SK-MEL-5 (cell line): ENCODE measurements at regions not wholly inside any gene's neighbourhood (a gene's known extent, or its start where the extent isn't known, plus 50 kb on each side); places are given as distances from the start of the nearest gene placed in this dataset.
A peak's percentile ranks its signal among the peaks of the same experiment; 100 is the strongest.

Source experiments
- DNase-seq: peaks from one replicate; pipeline ENCODE4 v3.0.0-alpha.2; 2016; ENCODE audit warnings: low read depth, low spot score
- in situ Hi-C: cut with HindIII; loops from 2 replicates; pipeline ENCODE4 v1.10.0; 2016; ENCODE audit warnings: low sequenced_read_pairs, high pct_unique_total_duplicates, low pct_unique_long_range_greater_than_20kb

DNA sequence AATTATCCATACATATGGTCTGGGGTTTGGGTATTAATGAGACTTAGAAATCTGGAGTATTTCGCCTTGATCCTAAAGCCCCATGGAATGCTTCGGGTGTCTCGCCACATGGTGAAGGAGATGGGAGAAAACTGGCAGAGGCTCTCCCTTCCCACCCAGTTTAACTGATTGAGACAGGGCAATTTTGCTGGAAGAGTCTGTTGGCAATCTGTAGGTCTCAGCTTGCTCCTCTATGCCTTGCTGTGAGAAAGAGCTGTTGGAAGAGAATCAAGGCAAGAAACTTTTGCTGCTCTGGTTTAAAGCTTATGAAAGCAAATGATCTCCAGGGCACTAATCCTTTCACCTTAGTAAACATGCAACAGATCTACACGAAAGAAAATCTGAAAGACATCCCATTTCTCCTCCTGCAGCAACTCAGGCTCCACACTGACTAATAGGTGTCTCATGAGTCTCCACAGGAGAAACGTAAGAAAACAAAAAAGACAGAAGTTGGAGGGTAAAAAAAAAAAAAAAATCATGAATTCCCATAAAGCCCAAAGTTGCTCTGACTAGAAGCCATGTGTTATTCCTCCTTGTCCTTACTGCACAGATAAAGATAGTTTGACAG is 369.9 kb downstream of the EFNA5 start:
- in situ Hi-C loops: no loop called here
- DNase-seq: no peak

DNA sequence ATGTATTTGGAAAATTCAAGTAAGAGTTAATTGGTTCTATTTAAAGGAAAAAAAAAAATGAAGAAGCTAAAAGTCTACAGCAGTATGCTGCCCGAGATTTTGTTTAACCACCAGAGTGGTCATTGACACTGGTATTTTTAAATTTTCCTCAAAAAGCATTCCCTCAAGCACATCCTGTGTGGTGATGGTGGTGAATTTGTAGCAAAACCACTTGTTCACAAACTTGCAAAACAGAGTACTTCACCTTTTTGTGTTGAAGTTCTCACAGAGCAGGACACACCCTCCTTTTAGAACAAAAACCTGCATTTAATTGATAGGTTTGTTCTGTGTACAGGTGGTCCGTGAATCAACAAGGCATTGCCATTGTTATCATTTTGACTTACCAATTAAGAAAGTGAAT is 374.2 kb downstream of the EFNA5 start:
- in situ Hi-C loops: no loop called here
- no peak for DNase-seq

DNA sequence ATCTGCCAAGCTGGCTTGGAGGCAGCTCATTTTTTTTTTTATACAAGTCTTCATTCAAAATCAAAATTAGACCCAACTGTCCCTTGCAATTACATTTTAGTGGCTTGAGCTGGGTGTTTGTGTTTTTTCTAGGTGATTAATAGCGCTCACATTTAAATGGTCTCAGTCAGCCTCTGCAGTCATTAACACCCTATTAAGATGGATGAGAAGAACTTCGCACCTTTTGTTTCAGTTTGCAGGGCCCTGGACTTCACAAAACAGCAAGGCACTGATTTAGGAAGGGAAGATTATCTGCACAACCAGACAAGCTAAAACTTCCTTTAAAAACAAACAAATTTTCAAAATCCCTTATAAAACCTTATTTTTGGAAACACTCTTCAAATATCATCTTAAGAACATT is 374.8 kb downstream of the EFNA5 start:
- in situ Hi-C loops: no loop called here
- DNase-seq: no peak

DNA sequence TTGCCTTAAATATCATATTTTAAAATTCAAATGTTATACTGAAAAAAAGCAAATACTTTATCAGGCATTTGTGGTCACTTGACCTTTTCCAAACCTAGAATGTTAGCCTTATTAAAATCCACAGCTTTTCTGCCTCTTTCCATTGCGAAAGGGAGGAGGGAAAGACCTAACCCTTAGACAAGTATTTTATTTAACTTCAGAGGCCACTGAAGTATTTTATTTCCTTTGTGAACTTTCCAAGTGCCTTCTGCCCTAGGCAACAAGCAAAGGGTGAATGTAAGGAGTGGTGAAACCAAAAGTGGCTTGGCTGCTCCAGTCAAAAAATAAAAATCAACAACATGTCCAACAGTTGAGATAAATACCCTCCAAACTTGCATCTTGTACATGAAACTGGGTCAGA is 376.1 kb downstream of the EFNA5 start:
- in situ Hi-C loops: no loop called here
- peak; percentile 41 for DNase-seq

DNA sequence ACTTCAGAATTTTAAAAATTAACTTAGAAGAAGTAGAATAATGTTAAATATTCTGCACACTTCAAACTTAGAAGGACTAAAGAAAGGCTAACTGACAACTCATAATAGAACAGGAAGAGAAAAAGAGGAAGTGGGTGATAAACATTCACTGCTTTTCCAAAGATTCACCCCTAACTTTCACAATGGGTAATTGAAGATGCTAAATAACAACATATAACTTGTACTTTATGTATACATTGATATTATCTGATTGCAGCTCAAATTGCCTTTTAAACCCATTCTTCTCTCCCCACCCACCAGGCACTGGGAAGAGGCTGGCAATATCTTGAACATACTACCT is 376.6 kb downstream of the EFNA5 start:
- no peak for DNase-seq
- in situ Hi-C loops: no loop called here

DNA sequence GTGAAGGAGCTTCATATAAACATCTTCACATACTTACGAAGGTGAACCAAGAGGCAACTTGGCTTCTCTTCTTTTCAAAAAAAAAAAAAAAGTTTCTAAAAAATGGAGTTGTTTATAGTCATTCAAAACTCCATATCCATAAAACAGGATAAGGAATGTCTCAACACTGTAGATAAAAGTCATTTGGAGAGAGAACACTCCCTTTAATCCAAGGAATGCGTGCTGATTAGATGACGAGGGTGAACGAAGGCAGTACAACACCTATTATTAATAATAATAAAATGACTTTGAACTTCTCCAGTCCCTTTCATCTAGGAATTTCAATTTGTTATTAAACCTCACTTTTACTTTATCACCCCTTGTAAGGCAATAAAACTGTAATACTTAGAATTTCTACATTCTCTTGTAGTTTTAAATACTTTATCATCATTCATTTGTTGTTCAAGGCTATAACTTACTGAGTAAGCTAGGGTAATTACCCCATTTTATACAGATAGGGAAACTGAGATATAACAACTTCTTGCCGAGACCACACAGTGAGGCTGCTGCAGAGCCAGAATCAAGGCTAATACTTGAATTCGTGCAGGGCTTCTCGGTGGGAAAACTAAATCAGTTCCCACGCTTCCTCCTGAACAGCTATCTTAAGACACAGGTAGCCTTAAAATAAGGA is 377.1 kb downstream of the EFNA5 start:
- in situ Hi-C loops: no loop called here

DNA sequence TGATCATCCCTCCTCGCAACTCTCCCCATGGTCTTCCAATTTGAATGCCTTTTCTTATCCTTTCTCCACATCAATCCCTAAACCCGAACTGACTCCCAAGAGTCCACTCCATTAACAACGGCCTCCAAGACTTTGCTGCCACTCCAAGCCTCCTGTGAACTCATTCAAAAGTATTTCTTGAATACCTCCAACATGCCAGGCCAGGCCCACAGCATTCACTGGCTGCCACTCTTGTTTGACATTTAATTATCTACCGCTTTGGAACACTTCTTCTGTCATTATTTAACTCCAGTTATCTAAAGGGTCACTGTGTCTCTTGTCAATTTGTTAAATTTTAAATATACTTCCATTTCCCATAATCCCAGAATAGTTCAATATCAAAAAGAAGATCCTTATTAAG is 378.9 kb downstream of the EFNA5 start:
- in situ Hi-C loops: no loop called here
- no peak for DNase-seq

More for the DNA sequence above, 377.1 kb downstream of the EFNA5 start:
- no peak for DNase-seq

DNA sequence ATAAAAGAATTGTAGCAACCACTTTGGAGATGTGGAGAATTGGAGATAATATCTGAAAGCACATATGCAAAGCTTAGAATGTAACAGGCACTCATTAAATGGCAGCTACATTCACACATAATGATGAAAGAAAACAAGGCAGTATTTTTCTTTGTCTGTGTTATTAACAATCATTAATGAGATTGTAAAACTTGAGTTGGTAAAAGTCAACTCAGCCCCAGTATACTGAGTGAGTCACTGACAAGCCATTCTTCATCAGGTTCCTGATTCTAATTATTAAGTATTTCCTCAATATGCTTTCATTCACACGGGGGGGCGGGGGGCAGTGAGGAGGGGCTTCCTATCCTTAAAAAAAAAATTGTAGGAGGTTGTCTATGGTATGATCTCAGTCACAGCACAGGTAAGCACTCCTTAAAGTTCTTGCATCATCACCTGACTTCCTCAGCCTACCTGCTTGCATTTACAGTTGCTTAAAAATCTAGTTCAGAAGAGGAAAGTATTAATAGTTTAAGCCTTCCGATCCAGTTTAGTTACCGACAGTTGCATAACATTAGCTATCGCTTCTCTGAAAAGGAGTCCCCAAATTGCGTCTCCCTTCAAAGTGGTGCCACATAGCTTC is 379.8 kb downstream of the EFNA5 start:
- no peak for DNase-seq
- in situ Hi-C loops: no loop called here

DNA sequence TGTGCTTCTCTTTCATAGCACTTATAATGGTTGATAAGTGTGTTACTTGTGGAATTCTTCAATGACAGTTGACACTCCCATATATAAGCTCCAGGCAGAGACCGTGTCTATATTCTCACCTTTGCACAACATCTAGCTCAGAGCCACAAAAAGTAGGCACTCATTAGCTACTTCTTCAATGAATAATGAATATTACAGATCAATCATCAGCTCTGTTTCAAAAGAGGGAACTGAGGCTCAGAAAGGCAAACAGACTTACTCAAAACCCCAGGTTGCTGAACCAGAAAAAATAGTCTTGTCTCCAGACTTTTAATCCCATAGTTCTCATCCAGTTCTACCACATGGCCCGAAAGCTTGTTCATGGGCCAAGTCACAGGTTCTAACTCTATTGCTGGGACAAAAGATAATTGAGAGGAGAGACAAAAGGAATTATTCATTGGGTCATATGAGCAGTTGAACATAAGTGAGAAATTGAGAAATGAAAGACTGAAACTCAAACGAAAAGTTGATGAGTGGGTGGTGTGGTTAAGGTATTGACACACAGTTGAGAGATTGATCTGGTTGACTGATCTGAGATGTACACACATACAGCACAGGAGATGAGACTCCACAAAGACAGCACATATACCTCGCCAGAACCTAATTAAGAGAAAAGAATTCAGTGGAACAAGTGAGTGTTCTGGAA is 381.6 kb downstream of the EFNA5 start:
- DNase-seq: peak; percentile 84
- in situ Hi-C loops: no loop called here

DNA sequence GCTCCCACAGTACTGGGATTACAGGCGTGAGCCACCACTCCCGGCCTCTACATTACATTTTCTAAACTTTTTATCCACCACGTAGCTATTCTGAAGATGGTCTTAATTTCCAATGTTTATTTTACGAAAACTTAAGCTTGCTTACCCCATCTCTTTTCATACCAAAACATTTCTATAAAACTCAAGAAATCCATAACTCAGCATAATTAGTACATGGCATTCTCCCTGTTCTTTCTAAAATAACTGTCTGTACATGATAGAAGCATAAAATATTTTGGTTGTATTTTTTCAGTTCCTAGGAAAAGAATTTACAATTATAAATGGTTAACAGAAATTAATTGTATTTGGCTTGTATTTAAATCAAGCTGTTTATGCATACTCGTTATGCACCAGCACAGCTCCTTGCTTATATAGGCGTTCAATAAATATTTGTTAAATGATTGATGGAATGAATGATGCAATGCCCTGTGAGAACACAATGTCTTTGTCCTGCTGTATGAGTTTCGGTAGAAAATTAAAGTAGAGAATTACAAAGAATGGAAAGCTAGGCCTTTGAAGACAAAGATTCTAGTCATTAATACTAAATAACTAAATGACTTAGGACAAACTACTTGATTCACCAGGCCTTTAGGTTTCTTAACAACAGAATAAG is 384.2 kb downstream of the EFNA5 start:
- DNase-seq: peak; percentile 46
- in situ Hi-C loops: no loop called here

DNA sequence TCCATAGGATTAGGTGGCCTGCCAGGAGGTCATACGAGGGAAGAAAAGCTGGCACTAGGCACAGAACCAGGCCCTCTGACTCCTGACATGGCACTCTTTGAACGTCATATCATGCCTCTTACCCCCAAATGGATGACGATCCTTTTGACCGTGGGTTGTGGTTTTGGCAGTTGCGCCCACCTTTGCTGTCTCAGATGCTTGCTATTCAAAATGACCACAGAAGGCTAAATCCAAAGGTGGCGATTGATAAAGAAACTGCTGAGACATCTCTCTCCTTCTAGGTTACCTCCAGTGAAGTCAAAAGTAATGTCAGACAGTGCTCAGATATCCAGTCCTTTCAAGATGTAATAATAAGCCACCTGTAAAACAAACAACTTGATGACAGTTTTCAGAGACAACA is 385.0 kb downstream of the EFNA5 start:
- in situ Hi-C loops: no loop called here
- no peak for DNase-seq

DNA sequence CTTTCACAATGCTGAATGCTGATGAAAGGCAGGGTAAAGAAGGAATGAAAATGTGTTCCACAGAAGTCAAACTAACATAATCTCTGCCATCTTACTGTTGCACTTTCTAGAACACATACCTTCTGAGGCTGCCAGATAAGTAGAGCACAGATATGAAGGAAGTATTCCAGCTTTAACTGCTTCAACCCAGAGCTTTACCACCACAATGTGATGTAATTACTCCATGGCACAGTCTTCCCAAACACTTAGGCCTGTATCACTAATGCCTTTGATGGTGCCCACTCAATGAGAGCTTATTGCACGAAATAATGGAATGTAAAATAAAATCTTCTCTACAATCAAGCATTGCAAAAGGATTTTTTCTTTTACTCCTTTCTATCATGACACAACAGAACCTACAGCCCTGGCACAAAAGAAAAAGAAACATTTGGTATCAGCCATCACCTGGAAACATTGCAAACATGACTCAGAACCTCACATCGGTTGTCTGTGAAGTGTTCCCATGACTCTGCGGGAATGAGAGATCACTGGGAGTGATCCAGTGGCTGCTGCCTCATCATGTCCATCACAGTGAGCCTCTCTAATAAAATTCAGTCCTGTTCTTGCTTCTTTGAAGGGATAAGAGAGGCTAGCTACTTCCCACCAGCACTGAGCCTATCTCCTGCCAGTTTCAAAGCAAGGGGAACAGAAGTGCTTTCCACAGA is 385.8 kb downstream of the EFNA5 start:
- DNase-seq: no peak
- in situ Hi-C loops: no loop called here

DNA sequence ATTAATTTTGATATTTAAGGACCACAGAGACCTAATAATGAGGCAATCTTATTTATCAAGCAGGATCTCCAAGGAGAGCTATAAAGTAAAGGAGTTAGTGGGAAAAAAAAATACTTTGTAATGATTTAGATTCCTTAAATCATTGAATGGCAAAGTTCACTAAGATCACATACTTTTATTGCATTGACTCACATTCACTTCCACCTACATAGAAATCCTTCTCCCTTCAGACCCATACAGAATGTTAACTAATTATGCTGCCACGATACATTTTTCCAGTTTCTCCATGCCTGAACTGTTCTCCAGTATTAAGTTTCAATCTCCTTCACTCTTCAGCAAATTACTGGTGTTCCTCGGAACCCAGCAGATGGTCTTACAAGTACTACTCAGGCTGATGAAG is 388.7 kb downstream of the EFNA5 start:
- DNase-seq: no peak
- in situ Hi-C loops: no loop called here

DNA sequence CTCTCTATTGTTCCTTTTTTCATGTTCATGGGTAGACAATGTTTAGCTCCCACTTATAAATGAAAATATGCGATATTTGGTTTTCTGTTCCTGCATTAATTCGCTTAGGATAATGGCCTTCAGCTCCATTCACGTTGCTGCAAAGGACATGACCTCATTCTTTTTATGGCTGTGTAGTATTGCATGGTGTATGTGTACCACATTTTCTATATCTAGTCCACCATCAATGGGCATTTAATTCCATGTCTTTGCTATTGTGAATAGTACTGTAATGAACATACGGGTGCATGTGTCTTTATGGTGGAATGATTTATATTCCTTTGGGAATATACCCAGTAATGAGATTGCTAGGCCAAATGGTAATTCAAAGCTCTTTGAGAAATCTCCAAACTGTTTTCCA is 392.0 kb downstream of the EFNA5 start:
- no peak for DNase-seq
- in situ Hi-C loops: no loop called here

DNA sequence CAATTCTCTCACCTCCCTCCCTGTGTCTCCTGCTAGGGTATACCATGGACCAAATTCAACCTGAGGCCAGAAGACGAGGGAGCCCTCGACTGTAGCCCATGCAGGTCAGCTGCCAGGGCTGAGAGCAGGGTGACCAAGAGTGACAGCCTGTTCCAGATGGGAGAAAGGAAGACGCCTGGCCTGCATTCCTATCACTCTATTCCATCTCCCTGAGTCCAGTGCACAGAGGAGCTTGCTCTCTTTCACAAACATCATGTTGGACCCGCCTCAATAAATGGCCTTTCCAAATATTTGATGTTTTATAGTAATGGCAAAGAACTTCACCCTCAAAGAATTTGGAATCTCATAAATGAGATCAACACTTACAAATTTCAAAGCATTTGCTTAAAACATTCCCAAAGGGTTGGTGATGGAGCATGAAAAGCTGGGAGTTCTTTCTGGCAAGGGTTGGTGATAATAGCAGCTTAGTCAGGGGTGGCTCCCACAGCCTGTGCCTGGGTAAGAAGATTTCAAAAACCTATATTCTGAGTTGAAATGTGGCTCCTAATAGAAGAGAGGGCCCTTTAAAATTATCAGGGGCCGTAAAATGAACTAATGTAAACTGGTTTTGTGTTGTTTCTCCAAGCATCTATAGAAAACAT is 393.1 kb downstream of the EFNA5 start:
- DNase-seq: no peak
- in situ Hi-C loops: no loop called here

DNA sequence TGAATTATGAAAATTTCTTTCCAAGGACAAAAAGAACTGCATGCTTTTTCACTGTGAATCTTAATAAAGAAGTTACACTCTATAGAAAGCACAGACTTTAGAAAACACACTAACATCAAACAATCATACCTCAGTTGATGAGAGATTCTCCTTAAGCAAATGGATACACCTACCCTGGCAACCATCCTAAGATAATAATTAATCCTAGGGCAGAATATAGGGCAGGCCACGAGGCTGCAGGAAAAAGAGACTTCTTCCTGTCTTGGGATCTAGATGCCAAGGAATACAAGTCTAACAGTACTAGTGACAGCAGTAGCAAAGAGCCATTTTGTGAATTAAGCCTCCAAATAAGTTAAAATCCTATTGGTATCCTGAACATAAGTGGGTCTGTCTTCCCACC is 395.4 kb downstream of the EFNA5 start:
- in situ Hi-C loops: no loop called here
- DNase-seq: no peak

DNA sequence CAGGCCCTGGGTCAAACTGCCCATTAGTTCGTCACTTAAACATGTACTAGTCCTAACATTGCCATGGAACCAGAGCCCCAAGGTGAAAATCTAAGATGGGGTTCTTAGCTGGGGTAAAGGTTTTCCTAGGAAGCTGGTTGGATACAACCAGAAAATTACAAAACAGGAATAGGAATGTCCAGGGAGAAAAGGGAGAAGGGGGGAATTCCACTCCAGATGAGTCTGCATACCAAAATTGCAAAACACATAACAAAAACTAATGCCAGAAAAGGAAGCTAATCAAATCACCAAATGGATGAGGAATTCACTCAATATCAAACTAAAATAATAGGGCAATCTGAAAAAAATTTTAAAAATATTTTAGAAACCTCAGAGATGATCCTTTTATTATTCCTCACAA is 396.2 kb downstream of the EFNA5 start:
- in situ Hi-C loops: no loop called here
- no peak for DNase-seq
